Liver (tissue), 8 donors: ENCODE measurements at regions not wholly inside any gene's neighbourhood (a gene's known extent, or its start where the extent isn't known, plus 50 kb on each side); places are given as distances from the start of the nearest gene placed in this dataset.

Experiments
- DNase-seq: peaks from one replicate; pipeline ENCODE4 v3.0.0-alpha.2; 2017; ENCODE audit warnings: low spot score
- H3K27ac ChIP-seq, 2 donors: one replicate each; pipeline ENCODE4 v1.7.0; 2013; ENCODE audit warnings: inconsistent platforms in 2 of 2, low read length in 2 of 2, control low read depth in 1 of 2, low read depth in 1 of 2, mild to moderate bottlenecking in 1 of 2
- H3K27me3 ChIP-seq, 4 donors: one replicate each; pipeline versions ENCODE4 v1.6.1 to v1.7.0; 2013; ENCODE audit warnings: low read length in 3 of 4, inconsistent platforms in 1 of 4, mild to moderate bottlenecking in 1 of 4, moderate library complexity in 1 of 4; ENCODE audit not compliant: control insufficient read depth in 4 of 4, insufficient read depth in 4 of 4
- H3K36me3 ChIP-seq, 4 donors: one replicate each; pipeline versions ENCODE4 v1.6.1 to v1.7.0; 2013; ENCODE audit warnings: low read length in 3 of 4, mild to moderate bottlenecking in 3 of 4, low read depth in 1 of 4, moderate library complexity in 1 of 4; ENCODE audit not compliant: control insufficient read depth in 4 of 4, insufficient read depth in 3 of 4
- H3K4me1 ChIP-seq, 4 donors: one replicate each; pipeline versions ENCODE4 v1.6.1 to v1.7.0; 2013; ENCODE audit warnings: low read length in 3 of 4, mild to moderate bottlenecking in 3 of 4, moderate library complexity in 1 of 4; ENCODE audit not compliant: control insufficient read depth in 4 of 4, insufficient read depth in 4 of 4
- H3K4me3 ChIP-seq, 3 donors: one replicate each; pipeline versions ENCODE4 v1.6.1 to v1.7.0; 2013; ENCODE audit warnings: low read length in 3 of 3, control low read depth in 1 of 3, low read depth in 1 of 3, mild to moderate bottlenecking in 1 of 3
- H3K9ac ChIP-seq, 2 donors: one replicate each; pipeline ENCODE4 v1.7.0; 2013; ENCODE audit warnings: low read length in 2 of 2, mild to moderate bottlenecking in 2 of 2, moderate library complexity in 2 of 2, control low read depth in 1 of 2, low read depth in 1 of 2
- H3K9me3 ChIP-seq, 4 donors: one replicate each; pipeline versions ENCODE4 v1.6.1 to v1.7.0; 2013; ENCODE audit warnings: low read length in 3 of 4; ENCODE audit not compliant: control insufficient read depth in 4 of 4
- FOXA1 ChIP-seq: IDR thresholded peaks from 2 replicates; pipeline ENCODE4 v1.6.1; 2016; ENCODE audit warnings: antibody characterized with exemption
- HNF4A ChIP-seq, 2 donors: conservative IDR thresholded peaks; 2 replicates each; pipeline ENCODE4 v1.6.1; 2016; ENCODE audit warnings: antibody characterized with exemption in 2 of 2, mild to moderate bottlenecking in 2 of 2
- NR2F2 ChIP-seq: IDR thresholded peaks from 2 replicates; pipeline ENCODE4 v1.6.1; 2016; ENCODE audit warnings: antibody characterized with exemption
- RAD21 ChIP-seq, 2 donors: IDR thresholded peaks; 2 replicates each; pipeline ENCODE4 v1.6.1; 2016; ENCODE audit warnings: antibody characterized with exemption in 2 of 2, mild to moderate bottlenecking in 2 of 2
- RXRA ChIP-seq, 2 donors: IDR thresholded peaks; 2 replicates each; pipeline ENCODE4 v1.6.1; 2017 to 2018; ENCODE audit warnings: antibody characterized with exemption in 2 of 2, mild to moderate bottlenecking in 1 of 2
- SP1 ChIP-seq: IDR thresholded peaks from 2 replicates; pipeline ENCODE4 v1.6.1; 2018; ENCODE audit warnings: antibody characterized with exemption, mild to moderate bottlenecking
- WGBS: extraction: QIAGEN DNeasy Blood & Tissue Kit; methylation state at CpG from one replicate; pipeline ENCODE4 v1.1.7; 2013; 5-methylcytosine and 5-hydroxymethylcytosine counted together
- TF ChIP-seq, protein P1 (sequence below): fragments of 150-350 bp; IDR thresholded peaks from 2 replicates; pipeline ENCODE4 v1.5.1; 2017; ENCODE audit warnings: improper control_type of control experiment, low read depth, low read length; ENCODE audit not compliant: missing input control
- TF ChIP-seq, protein P2 (sequence below): IDR thresholded peaks from 2 replicates; pipeline ENCODE4 v1.6.1; 2016; ENCODE audit warnings: antibody characterized with exemption
- TF ChIP-seq, protein P3 (sequence below): IDR thresholded peaks from 2 replicates; pipeline ENCODE4 v1.6.1; 2016; ENCODE audit warnings: antibody characterized with exemption, mild to moderate bottlenecking
- TF ChIP-seq, protein P4 (sequence below): IDR thresholded peaks from 2 replicates; pipeline ENCODE4 v1.6.1; 2016; ENCODE audit warnings: antibody characterized with exemption
- donor health status: healthy.
- donor health status: healthy.
- donor health status: healthy.
- donor health status: healthy.
- donor health status: healthy.

DNA sequence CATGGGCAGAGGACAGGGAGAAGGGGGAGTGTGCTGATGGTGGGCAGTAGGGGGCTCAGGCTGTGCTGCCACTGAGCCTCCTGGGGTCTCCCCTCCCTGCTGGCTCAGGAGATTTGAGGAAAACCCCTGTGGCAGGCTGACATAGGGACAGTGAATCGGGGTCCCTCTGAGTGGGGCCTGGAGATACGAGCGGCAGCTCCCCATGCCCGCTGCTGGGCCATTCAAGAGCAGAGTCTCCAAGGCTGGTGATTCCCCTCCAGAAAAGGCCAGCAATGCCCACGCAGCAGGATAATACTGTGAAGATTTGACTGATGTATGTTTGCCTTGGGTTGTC, 288.7 kb upstream of the SFSWAP start:
- no peak for DNase-seq
- WGBS = 81% methylated on average over 5 of the region's 5 CpGs
- Histone ChIP-seq H3K27ac (no peak overlapping the region), H3K9me3 (peaks cover 0 to 5% (median under 1%) of the 10 kb centered on the region in 4 donors), H3K4me1 (no peaks in the 10 kb centered on the region), H3K36me3 (no peaks in the 10 kb centered on the region), H3K9ac (no peak overlapping the region), H3K4me3 (no peak overlapping the region), H3K27me3 (peaks cover 0 to 3% (median 0%) of the 10 kb centered on the region in 4 donors)
- TF ChIP-seq HNF4A (conservative IDR thresholded peaks at IDR 0.05) (no peak), NR2F2 (no peak), RXRA (IDR thresholded peaks at IDR 0.05) (no peak)
- TF ChIP-seq, protein P1, sequence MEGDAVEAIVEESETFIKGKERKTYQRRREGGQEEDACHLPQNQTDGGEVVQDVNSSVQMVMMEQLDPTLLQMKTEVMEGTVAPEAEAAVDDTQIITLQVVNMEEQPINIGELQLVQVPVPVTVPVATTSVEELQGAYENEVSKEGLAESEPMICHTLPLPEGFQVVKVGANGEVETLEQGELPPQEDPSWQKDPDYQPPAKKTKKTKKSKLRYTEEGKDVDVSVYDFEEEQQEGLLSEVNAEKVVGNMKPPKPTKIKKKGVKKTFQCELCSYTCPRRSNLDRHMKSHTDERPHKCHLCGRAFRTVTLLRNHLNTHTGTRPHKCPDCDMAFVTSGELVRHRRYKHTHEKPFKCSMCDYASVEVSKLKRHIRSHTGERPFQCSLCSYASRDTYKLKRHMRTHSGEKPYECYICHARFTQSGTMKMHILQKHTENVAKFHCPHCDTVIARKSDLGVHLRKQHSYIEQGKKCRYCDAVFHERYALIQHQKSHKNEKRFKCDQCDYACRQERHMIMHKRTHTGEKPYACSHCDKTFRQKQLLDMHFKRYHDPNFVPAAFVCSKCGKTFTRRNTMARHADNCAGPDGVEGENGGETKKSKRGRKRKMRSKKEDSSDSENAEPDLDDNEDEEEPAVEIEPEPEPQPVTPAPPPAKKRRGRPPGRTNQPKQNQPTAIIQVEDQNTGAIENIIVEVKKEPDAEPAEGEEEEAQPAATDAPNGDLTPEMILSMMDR = no peak
- TF ChIP-seq, protein P2, sequence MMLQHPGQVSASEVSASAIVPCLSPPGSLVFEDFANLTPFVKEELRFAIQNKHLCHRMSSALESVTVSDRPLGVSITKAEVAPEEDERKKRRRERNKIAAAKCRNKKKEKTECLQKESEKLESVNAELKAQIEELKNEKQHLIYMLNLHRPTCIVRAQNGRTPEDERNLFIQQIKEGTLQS = no peak

DNA sequence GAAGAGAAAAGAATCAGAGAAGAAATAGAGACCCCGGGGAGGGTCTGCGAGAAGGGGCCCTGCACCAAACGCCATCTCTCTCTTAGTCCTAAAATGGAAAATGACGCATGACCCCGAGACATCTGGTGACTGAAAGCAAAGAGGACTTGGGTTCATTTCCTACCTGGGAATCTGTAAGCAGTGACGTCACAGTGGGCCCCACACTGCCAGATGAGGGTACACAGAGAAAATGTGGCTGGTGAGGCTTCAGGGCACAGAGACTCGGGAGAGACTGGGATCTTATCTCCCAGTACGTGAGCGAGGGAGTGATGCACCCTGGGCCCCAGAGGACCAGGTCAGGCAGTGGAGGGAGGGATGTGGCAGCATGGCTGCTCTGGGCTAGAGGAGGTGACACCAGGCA, 288.1 kb upstream of the SFSWAP start:
- no peak for DNase-seq

More for the DNA sequence above, 288.1 kb upstream of the SFSWAP start:
- Histone ChIP-seq H3K4me1 (no peaks in the 10 kb centered on the region), H3K27ac (no peak overlapping the region), H3K36me3 (no peaks in the 10 kb centered on the region), H3K9ac (no peak overlapping the region), H3K4me3 (no peak overlapping the region), H3K27me3 (peaks cover 0 to 3% (median 0%) of the 10 kb centered on the region in 4 donors), H3K9me3 (peaks cover 0 to 5% (median under 1%) of the 10 kb centered on the region in 4 donors)
- WGBS = 78% methylated on average over 9 of the region's 9 CpGs
- TF ChIP-seq RAD21 (IDR thresholded peaks at IDR 0.05) (no peak), SP1 (no peak), RXRA (IDR thresholded peaks at IDR 0.05) (no peak), FOXA1 (no peak)
- TF ChIP-seq, protein P3, sequence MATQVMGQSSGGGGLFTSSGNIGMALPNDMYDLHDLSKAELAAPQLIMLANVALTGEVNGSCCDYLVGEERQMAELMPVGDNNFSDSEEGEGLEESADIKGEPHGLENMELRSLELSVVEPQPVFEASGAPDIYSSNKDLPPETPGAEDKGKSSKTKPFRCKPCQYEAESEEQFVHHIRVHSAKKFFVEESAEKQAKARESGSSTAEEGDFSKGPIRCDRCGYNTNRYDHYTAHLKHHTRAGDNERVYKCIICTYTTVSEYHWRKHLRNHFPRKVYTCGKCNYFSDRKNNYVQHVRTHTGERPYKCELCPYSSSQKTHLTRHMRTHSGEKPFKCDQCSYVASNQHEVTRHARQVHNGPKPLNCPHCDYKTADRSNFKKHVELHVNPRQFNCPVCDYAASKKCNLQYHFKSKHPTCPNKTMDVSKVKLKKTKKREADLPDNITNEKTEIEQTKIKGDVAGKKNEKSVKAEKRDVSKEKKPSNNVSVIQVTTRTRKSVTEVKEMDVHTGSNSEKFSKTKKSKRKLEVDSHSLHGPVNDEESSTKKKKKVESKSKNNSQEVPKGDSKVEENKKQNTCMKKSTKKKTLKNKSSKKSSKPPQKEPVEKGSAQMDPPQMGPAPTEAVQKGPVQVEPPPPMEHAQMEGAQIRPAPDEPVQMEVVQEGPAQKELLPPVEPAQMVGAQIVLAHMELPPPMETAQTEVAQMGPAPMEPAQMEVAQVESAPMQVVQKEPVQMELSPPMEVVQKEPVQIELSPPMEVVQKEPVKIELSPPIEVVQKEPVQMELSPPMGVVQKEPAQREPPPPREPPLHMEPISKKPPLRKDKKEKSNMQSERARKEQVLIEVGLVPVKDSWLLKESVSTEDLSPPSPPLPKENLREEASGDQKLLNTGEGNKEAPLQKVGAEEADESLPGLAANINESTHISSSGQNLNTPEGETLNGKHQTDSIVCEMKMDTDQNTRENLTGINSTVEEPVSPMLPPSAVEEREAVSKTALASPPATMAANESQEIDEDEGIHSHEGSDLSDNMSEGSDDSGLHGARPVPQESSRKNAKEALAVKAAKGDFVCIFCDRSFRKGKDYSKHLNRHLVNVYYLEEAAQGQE = no peak
- TF ChIP-seq, protein P4, sequence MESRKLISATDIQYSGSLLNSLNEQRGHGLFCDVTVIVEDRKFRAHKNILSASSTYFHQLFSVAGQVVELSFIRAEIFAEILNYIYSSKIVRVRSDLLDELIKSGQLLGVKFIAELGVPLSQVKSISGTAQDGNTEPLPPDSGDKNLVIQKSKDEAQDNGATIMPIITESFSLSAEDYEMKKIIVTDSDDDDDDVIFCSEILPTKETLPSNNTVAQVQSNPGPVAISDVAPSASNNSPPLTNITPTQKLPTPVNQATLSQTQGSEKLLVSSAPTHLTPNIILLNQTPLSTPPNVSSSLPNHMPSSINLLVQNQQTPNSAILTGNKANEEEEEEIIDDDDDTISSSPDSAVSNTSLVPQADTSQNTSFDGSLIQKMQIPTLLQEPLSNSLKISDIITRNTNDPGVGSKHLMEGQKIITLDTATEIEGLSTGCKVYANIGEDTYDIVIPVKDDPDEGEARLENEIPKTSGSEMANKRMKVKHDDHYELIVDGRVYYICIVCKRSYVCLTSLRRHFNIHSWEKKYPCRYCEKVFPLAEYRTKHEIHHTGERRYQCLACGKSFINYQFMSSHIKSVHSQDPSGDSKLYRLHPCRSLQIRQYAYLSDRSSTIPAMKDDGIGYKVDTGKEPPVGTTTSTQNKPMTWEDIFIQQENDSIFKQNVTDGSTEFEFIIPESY = no peak
